ENCODE measurements at regions not wholly inside any gene's neighbourhood (a gene's known extent, or its start where the extent isn't known, plus 50 kb on each side); places are given as distances from the start of the nearest gene placed in this dataset.

DNA sequence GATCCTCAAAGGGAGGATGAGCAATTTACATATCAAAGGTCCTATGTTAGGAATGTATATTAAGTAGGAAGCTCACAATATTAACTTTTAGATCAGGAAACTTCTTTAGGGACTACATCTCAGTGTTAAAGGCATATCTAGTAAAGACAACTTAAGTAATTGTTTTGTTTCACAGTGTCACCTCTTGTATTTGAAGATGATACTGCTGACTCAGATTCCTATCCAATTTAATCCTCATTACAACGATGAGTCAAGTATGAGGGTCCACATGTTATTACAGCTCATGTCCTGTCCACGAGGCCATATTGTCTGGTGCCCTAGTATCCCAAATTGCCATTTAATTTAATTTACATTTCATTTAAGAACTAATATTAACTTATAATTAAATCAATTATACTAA, 523.9 kb downstream of the CCDC85A start:
- DNase-seq (no peak), ATAC-seq (no peak)
- intact Hi-C loops (cut with micrococcal nuclease), result no loop called here
- Mint-ChIP-seq H3K36me3 (ENCODE audit: low read depth) (no peaks in the 10 kb centered on the region), H3K27me3 (no peaks in the 10 kb centered on the region), H3K4me3 (no peak overlapping the region), H3K9me3 (peaks cover 6% of the 10 kb centered on the region), H3K27ac (no peak overlapping the region), H3K4me1 (ENCODE audit: low read depth) (no peaks in the 10 kb centered on the region)
- CTCF ChIA-PET, result no interaction called here
- POLR2A ChIA-PET, result no interaction called here
- no peak for TF ChIP-seq CTCF (IDR thresholded peaks at IDR 0.05)

GRCh38 chr2:56709181-56709580, 525.4 kb downstream of the CCDC85A start:
- DNase-seq (no peak), ATAC-seq (no peak)
- no peak overlapping the region for H3K4me3 Mint-ChIP-seq
- CTCF ChIA-PET, result no interaction called here
- H3K27me3 Mint-ChIP-seq, result no peaks in the 10 kb centered on the region
- H3K4me1 Mint-ChIP-seq (ENCODE audit: low read depth), result no peaks in the 10 kb centered on the region
- no peaks in the 10 kb centered on the region for H3K36me3 Mint-ChIP-seq (ENCODE audit: low read depth)
- TF ChIP-seq CTCF (IDR thresholded peaks at IDR 0.05), result no peak
- peaks cover 6% of the 10 kb centered on the region for H3K9me3 Mint-ChIP-seq
- H3K27ac Mint-ChIP-seq, result no peak overlapping the region
- POLR2A ChIA-PET, result no interaction called here
- intact Hi-C loops (cut with micrococcal nuclease), result no loop called here

DNA sequence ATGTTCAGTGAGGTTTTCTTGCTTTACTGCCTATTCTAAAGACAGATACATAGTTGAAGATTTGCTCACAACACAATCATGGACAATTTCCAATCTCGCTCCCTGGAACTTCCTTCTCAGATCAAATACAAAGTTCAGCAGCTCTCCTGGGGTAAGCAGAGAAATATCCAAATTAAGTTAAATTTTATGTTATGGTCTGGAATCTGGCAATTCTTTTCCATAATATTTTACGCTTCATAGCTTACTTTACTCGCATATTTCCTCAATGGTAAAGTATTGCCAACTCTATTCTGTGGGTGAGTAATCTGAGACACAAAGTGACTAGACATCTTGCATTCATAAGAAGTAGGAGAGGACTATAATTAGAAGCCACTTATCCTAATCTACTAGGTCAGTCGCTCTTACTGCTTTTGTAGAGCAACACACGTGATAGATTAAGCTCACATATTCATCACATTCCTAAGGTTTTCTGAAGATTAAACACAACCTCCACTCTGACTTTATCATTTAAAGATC, 529.4 kb downstream of the CCDC85A start:
- no peaks in the 10 kb centered on the region for H3K4me1 Mint-ChIP-seq (ENCODE audit: low read depth)
- no peak overlapping the region for H3K27ac Mint-ChIP-seq
- ChIA-PET CTCF (no interaction called here), POLR2A (no interaction called here)
- H3K36me3 Mint-ChIP-seq (ENCODE audit: low read depth), result no peaks in the 10 kb centered on the region
- H3K9me3 Mint-ChIP-seq, result peaks cover 8% of the 10 kb centered on the region
- ATAC-seq, result no peak
- DNase-seq, result no peak
- TF ChIP-seq CTCF (IDR thresholded peaks at IDR 0.05), result no peak
- no peaks in the 10 kb centered on the region for H3K27me3 Mint-ChIP-seq
- no peak overlapping the region for H3K4me3 Mint-ChIP-seq
- intact Hi-C loops (cut with micrococcal nuclease), result no loop called here

- ChIA-PET POLR2A (no interaction called here), CTCF (no interaction called here)
- TF ChIP-seq CTCF (IDR thresholded peaks at IDR 0.05), result no peak
- Mint-ChIP-seq H3K9me3 (peaks cover 14% of the 10 kb centered on the region), H3K36me3 (ENCODE audit: low read depth) (no peaks in the 10 kb centered on the region), H3K4me3 (no peak overlapping the region), H3K27ac (no peak overlapping the region), H3K27me3 (no peaks in the 10 kb centered on the region), H3K4me1 (ENCODE audit: low read depth) (no peaks in the 10 kb centered on the region)
- DNase-seq (no peak), ATAC-seq (no peak)
- intact Hi-C loops (cut with micrococcal nuclease), result no loop called here
Observed at GRCh38 chr2:56713978-56714377, 530.2 kb downstream of the CCDC85A start.

DNA sequence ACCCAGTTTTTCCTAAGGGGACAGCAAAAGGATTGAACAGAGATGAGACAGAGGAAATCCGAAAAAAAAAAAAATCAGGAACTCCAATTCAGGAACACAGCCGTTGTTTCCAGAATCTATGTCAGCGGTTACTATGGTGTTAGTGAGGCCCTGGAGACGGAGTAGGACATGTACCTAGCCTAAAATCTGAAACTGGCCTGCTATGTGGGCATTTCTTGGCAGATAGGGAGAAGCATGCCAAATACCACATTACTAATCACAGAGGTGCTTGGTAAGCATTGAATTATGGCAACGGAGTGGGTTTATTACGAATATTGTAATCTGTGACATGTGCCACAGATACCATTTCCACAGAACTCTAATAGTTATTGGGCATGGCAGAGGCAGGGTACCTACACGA, 530.6 kb downstream of the CCDC85A start:
- H3K27ac Mint-ChIP-seq, result no peak overlapping the region
- H3K9me3 Mint-ChIP-seq, result peaks cover 14% of the 10 kb centered on the region
- H3K36me3 Mint-ChIP-seq (ENCODE audit: low read depth), result no peaks in the 10 kb centered on the region
- no peak for ATAC-seq
- TF ChIP-seq CTCF (IDR thresholded peaks at IDR 0.05), result no peak
- intact Hi-C loops (cut with micrococcal nuclease), result no loop called here
- ChIA-PET CTCF (no interaction called here), POLR2A (no interaction called here)
- DNase-seq, result no peak
- H3K4me3 Mint-ChIP-seq, result no peak overlapping the region
- no peaks in the 10 kb centered on the region for H3K4me1 Mint-ChIP-seq (ENCODE audit: low read depth)
- no peaks in the 10 kb centered on the region for H3K27me3 Mint-ChIP-seq

Measured in activated CD8-positive, alpha-beta T cell treated with anti-CD3 and anti-CD28 coated beads for 36 hours (primary cell).